HepG2 (cell line): ENCODE measurements at regions not wholly inside any gene's neighbourhood (a gene's known extent, or its start where the extent isn't known, plus 50 kb on each side); places are given as distances from the start of the nearest gene placed in this dataset.

Experiments
- ATAC-seq: fragments of 200-7000 bp; cut with Tn5 transposase; 3 replicates; pipeline ENCODE4 v1.9.1; 2020; ENCODE audit warnings: mild to moderate bottlenecking, moderate library complexity
- BruUV-seq: library from RNA; stranded (reverse); fragments of 400-500 nt; replicated peaks from 2 replicates; lab custom pipeline; 2021; lab: Mats Ljungman, UMichigan
- CTCF ChIA-PET: fragments of 300-600 bp; formaldehyde crosslinking; extraction: SDS; loops from one replicate; lab custom pipeline; 2021; ENCODE audit warnings: low total read pairs, inconsistent platforms, low intra/inter-chr PET ratio; lab: Yijun Ruan, JAX
- POLR2A ChIA-PET: fragments of 350-600 bp; sonication (Branson Sonifier 250); formaldehyde crosslinking; loops from one replicate; lab custom pipeline; 2020; ENCODE audit warnings: antibody characterized with exemption, inconsistent platforms; lab: Yijun Ruan, JAX
- DNase-seq: peaks from one replicate; pipeline ENCODE4 v3.0.0-alpha.2; 2015; ENCODE audit warnings: low spot score
- FAIRE-seq: peaks from 3 replicates; lab custom pipeline; 2011; peaks lifted over from hg19 to GRCh38; lab: Jason Lieb, UNC
- H2AFZ ChIP-seq: one replicate; pipeline ENCODE4 v1.6.1; 2011; ENCODE audit warnings: low read length, inconsistent platforms
- H3K27ac ChIP-seq: fragments of 300-600 bp; 3 replicates; pipeline ENCODE4 v1.8.0; 2011; ENCODE audit warnings: mixed run types, mild to moderate bottlenecking, mixed read lengths, low read length, inconsistent platforms; ENCODE audit not compliant: insufficient read depth; ENCODE audit errors: extremely low read length
- H3K27me3 ChIP-seq, 2 experiments: fragments of 200-600 bp in 1 of 2; 2 replicates in 1 of 2; 3 replicates in 1 of 2; pipeline versions ENCODE4 v1.6.0 to v1.8.0; 2011; ENCODE audit warnings: low read length in 2 of 2, mild to moderate bottlenecking in 2 of 2, moderate library complexity in 2 of 2, inconsistent platforms in 1 of 2; ENCODE audit not compliant: insufficient read depth in 2 of 2, control insufficient read depth in 1 of 2
- H3K36me3 ChIP-seq, 2 experiments: fragments of 200-600 bp in 1 of 2; replicated peaks in 1 of 2; 2 replicates in 1 of 2; 3 replicates in 1 of 2; pipeline versions ENCODE4 v1.5.1 to v1.8.0; 2011; ENCODE audit warnings: low read length in 2 of 2, inconsistent platforms in 1 of 2; ENCODE audit not compliant: insufficient read depth in 2 of 2, control insufficient read depth in 1 of 2
- H3K4me1 ChIP-seq: 2 replicates; pipeline ENCODE4 v1.5.1; 2012; ENCODE audit warnings: low read length, inconsistent platforms; ENCODE audit not compliant: insufficient read depth
- H3K4me2 ChIP-seq: 2 replicates; pipeline ENCODE4 v1.6.0; 2011; ENCODE audit warnings: low read depth, low read length, inconsistent platforms
- H3K4me3 ChIP-seq, 3 experiments: fragments of 200-600 bp in 1 of 3; sonication (generic), shearing (Covaris generic) in 1 of 3; replicated peaks in 1 of 3; 2 replicates each; pipeline ENCODE4 v1.5.1; 2011 to 2016; ENCODE audit warnings: low read length in 3 of 3, inconsistent platforms in 2 of 3, low read depth in 2 of 3, mild to moderate bottlenecking in 2 of 3, control low read depth in 1 of 3, mixed read lengths in 1 of 3; ENCODE audit not compliant: insufficient read depth in 1 of 3
- H3K79me2 ChIP-seq: one replicate; pipeline ENCODE4 v1.6.1; 2011; ENCODE audit warnings: low read length, inconsistent platforms; ENCODE audit not compliant: insufficient read depth
- H3K9ac ChIP-seq: 2 replicates; pipeline ENCODE4 v1.6.0; 2011; ENCODE audit warnings: mild to moderate bottlenecking, low read depth, low read length, inconsistent platforms; ENCODE audit not compliant: insufficient read depth
- H3K9me3 ChIP-seq: 2 replicates; pipeline ENCODE4 v1.5.1; 2012; ENCODE audit warnings: mild to moderate bottlenecking, low read length
- H4K20me1 ChIP-seq: 2 replicates; pipeline ENCODE4 v1.6.0; 2011; ENCODE audit warnings: inconsistent platforms, mild to moderate bottlenecking, low read length, moderate library complexity; ENCODE audit not compliant: insufficient read depth
- GATA4 ChIP-seq: sonication (generic); IDR thresholded peaks from 2 replicates; pipeline ENCODE4 v1.6.1; 2016; ENCODE audit warnings: antibody characterized with exemption, low read depth, borderline replicate concordance
- MED1 ChIP-seq: sonication (generic); formaldehyde crosslinking; IDR thresholded peaks from 2 replicates; pipeline ENCODE4 v1.4.0; 2020; ENCODE audit warnings: missing genetic modification reagents
- NRL ChIP-seq: sonication (generic); formaldehyde crosslinking; IDR thresholded peaks from 2 replicates; pipeline ENCODE4 v1.5.0; 2020; ENCODE audit warnings: missing genetic modification reagents, mild to moderate bottlenecking, moderate library complexity, borderline replicate concordance
- PHF8 ChIP-seq: sonication (generic); formaldehyde crosslinking; IDR thresholded peaks from 2 replicates; pipeline ENCODE4 v1.5.0; 2020; ENCODE audit warnings: missing genetic modification reagents
- U2AF2 ChIP-seq: fragments of 200-400 bp; formaldehyde crosslinking; IDR thresholded peaks from 2 replicates; pipeline ENCODE4 v1.6.1; 2017; ENCODE audit warnings: low read depth, mild to moderate bottlenecking, low read length
- ZNF724P ChIP-seq: sonication (generic); formaldehyde crosslinking; IDR thresholded peaks from 2 replicates; pipeline ENCODE4 v1.8.0; 2022; ENCODE audit warnings: missing genetic modification reagents, borderline replicate concordance
- WGBS: methylation state at CpG from one replicate; pipeline ENCODE4 v1.1.6; 2017; ENCODE audit warnings: low lambda C conversion rate; 5-methylcytosine and 5-hydroxymethylcytosine counted together
- in situ Hi-C: cut with HindIII; loops from 2 replicates; pipeline ENCODE4 v1.10.0; 2017; ENCODE audit warnings: low pct_unique_long_range_greater_than_20kb; ENCODE audit not compliant: extremely low pct_ligation_motif_present
- intact Hi-C: fragments of 100-400 bp; cut with micrococcal nuclease; formaldehyde crosslinking; loops from one replicate; pipeline ENCODE4 v1.10.0; 2022; ENCODE audit not compliant: unreplicated experiment
- TF ChIP-seq, protein P1 (sequence below): sonication (generic); formaldehyde crosslinking; IDR thresholded peaks from 2 replicates; pipeline ENCODE4 v1.4.0; 2020; ENCODE audit warnings: missing genetic modification reagents, borderline replicate concordance
- TF ChIP-seq, protein P2 (sequence below), 2 experiments: fragments of 450-650 bp in 1 of 2; sonication (generic) in 1 of 2; formaldehyde crosslinking in 1 of 2; IDR thresholded peaks; 2 replicates each; pipeline versions ENCODE4 v1.6.1 to v1.8.0; 2016 to 2022; ENCODE audit warnings: antibody characterized with exemption in 1 of 2, mild to moderate bottlenecking in 1 of 2, missing genetic modification reagents in 1 of 2
- TF ChIP-seq, protein P3 (sequence below): sonication (generic); formaldehyde crosslinking; conservative IDR thresholded peaks from 2 replicates; pipeline ENCODE4 v1.4.0; 2020; ENCODE audit warnings: missing genetic modification reagents

GRCh38 chr15:29573197-29573838, 248.9 kb downstream of the TJP1 start:
- POLR2A ChIA-PET = no interaction called here
- no peak overlapping the region for H2AFZ ChIP-seq
- no peaks in the 10 kb centered on the region for H4K20me1 ChIP-seq
- no peaks in the 10 kb centered on the region for H3K36me3 ChIP-seq
- peaks cover 4 to 23% of the 10 kb centered on the region in 2 experiments for H3K27me3 ChIP-seq
- 2% methylated on average over 4 of the region's 4 CpGs for WGBS
- intact Hi-C loops (no loop called here), in situ Hi-C loops (no loop called here)
- DNase-seq (no peak), ATAC-seq (no peak), FAIRE-seq (no peak)
- no peaks in the 10 kb centered on the region for H3K79me2 ChIP-seq
- no peak overlapping the region for H3K4me3 ChIP-seq
- H3K4me2 ChIP-seq = no peak overlapping the region
- no peak overlapping the region for H3K9ac ChIP-seq
- no peaks in the 10 kb centered on the region for H3K9me3 ChIP-seq
- H3K27ac ChIP-seq = no peak overlapping the region
- no TSS peak for BruUV-seq
- CTCF ChIA-PET = no interaction called here
- no peaks in the 10 kb centered on the region for H3K4me1 ChIP-seq
- TF ChIP-seq MED1 (no peak), GATA4 (no peak), NRL (CRISPR knock-in tag) (no peak), PHF8 (CRISPR knock-in tag) (no peak), ZNF724P (CRISPR knock-in tag) (no peak), U2AF2 (no peak)
- TF ChIP-seq, protein P1, sequence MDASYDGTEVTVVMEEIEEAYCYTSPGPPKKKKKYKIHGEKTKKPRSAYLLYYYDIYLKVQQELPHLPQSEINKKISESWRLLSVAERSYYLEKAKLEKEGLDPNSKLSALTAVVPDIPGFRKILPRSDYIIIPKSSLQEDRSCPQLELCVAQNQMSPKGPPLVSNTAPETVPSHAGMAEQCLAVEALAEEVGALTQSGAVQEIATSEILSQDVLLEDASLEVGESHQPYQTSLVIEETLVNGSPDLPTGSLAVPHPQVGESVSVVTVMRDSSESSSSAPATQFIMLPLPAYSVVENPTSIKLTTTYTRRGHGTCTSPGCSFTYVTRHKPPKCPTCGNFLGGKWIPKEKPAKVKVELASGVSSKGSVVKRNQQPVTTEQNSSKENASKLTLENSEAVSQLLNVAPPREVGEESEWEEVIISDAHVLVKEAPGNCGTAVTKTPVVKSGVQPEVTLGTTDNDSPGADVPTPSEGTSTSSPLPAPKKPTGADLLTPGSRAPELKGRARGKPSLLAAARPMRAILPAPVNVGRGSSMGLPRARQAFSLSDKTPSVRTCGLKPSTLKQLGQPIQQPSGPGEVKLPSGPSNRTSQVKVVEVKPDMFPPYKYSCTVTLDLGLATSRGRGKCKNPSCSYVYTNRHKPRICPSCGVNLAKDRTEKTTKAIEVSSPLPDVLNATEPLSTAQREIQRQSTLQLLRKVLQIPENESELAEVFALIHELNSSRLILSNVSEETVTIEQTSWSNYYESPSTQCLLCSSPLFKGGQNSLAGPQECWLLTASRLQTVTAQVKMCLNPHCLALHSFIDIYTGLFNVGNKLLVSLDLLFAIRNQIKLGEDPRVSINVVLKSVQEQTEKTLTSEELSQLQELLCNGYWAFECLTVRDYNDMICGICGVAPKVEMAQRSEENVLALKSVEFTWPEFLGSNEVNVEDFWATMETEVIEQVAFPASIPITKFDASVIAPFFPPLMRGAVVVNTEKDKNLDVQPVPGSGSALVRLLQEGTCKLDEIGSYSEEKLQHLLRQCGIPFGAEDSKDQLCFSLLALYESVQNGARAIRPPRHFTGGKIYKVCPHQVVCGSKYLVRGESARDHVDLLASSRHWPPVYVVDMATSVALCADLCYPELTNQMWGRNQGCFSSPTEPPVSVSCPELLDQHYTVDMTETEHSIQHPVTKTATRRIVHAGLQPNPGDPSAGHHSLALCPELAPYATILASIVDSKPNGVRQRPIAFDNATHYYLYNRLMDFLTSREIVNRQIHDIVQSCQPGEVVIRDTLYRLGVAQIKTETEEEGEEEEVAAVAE (CRISPR knock-in tag) = no peak
- TF ChIP-seq, protein P2, sequence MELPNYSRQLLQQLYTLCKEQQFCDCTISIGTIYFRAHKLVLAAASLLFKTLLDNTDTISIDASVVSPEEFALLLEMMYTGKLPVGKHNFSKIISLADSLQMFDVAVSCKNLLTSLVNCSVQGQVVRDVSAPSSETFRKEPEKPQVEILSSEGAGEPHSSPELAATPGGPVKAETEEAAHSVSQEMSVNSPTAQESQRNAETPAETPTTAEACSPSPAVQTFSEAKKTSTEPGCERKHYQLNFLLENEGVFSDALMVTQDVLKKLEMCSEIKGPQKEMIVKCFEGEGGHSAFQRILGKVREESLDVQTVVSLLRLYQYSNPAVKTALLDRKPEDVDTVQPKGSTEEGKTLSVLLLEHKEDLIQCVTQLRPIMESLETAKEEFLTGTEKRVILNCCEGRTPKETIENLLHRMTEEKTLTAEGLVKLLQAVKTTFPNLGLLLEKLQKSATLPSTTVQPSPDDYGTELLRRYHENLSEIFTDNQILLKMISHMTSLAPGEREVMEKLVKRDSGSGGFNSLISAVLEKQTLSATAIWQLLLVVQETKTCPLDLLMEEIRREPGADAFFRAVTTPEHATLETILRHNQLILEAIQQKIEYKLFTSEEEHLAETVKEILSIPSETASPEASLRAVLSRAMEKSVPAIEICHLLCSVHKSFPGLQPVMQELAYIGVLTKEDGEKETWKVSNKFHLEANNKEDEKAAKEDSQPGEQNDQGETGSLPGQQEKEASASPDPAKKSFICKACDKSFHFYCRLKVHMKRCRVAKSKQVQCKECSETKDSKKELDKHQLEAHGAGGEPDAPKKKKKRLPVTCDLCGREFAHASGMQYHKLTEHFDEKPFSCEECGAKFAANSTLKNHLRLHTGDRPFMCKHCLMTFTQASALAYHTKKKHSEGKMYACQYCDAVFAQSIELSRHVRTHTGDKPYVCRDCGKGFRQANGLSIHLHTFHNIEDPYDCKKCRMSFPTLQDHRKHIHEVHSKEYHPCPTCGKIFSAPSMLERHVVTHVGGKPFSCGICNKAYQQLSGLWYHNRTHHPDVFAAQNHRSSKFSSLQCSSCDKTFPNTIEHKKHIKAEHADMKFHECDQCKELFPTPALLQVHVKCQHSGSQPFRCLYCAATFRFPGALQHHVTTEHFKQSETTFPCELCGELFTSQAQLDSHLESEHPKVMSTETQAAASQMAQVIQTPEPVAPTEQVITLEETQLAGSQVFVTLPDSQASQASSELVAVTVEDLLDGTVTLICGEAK (IDR thresholded peaks at IDR 0.05) = no peak
- TF ChIP-seq, protein P2 (CRISPR knock-in tag; IDR thresholded peaks at IDR 0.05) = no peak
- TF ChIP-seq, protein P3, sequence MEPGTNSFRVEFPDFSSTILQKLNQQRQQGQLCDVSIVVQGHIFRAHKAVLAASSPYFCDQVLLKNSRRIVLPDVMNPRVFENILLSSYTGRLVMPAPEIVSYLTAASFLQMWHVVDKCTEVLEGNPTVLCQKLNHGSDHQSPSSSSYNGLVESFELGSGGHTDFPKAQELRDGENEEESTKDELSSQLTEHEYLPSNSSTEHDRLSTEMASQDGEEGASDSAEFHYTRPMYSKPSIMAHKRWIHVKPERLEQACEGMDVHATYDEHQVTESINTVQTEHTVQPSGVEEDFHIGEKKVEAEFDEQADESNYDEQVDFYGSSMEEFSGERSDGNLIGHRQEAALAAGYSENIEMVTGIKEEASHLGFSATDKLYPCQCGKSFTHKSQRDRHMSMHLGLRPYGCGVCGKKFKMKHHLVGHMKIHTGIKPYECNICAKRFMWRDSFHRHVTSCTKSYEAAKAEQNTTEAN (CRISPR knock-in tag) = no peak
